ENCODE measurements at regions not wholly inside any gene's neighbourhood (a gene's known extent, or its start where the extent isn't known, plus 50 kb on each side); places are given as distances from the start of the nearest gene placed in this dataset.
"Not testable (repeated sequence)": the region's sequence is repeated elsewhere in the genome, so short reads cannot be mapped to it uniquely, and the experiment has no call there.

GRCh38 chr7:109616551-109617069 is 1046.9 kb downstream of the DNAJB9 start:
- DNase-seq (ENCODE audit: low read depth in 2 of 2) = no peak

- no peak for DNase-seq (ENCODE audit: low read depth in 2 of 2)
Observed at GRCh38 chr7:109622320-109622719, 1052.6 kb downstream of the DNAJB9 start.

- DNase-seq (ENCODE audit: low read depth in 2 of 2) = not testable (repeated sequence)
Observed at GRCh38 chr7:109632890-109633289, 1063.2 kb downstream of the DNAJB9 start.

- DNase-seq (ENCODE audit: low read depth in 2 of 2) = no peak
Observed at GRCh38 chr7:109635374-109635773, 1065.7 kb downstream of the DNAJB9 start.

GRCh38 chr7:109637428-109637990 is 1067.8 kb downstream of the DNAJB9 start:
- no peak for DNase-seq (ENCODE audit: low read depth in 2 of 2)

DNA sequence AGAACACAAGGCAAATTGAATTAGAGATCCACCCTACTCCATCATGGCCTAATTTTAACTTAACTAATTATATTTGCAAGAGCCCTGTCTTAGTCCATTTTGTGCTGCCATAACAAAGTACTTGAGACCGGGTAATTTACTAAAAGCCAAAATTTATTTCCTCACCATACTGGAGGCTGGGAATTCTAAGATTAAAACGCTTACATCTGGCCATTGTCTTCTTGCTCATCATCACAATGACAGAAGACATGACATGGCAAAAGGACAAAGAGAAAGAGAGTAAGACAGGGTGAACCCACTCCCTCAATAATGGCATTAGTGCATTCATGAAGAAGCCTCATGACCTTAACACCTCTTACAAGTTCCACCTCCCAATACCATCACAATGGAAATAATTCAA is 1068.6 kb downstream of the DNAJB9 start:
- DNase-seq (ENCODE audit: low read depth in 2 of 2) = no peak

- DNase-seq (ENCODE audit: low read depth in 2 of 2) = no peak
Observed at GRCh38 chr7:109639561-109639960, 1069.9 kb downstream of the DNAJB9 start.

- DNase-seq (ENCODE audit: low read depth in 2 of 2) = no peak
Observed at GRCh38 chr7:109641445-109641844, 1071.8 kb downstream of the DNAJB9 start.

- DNase-seq (ENCODE audit: low read depth in 2 of 2) = no peak
Observed at GRCh38 chr7:109646124-109646523, 1076.5 kb downstream of the DNAJB9 start.

GRCh38 chr7:109646594-109646993 is 1076.9 kb downstream of the DNAJB9 start:
- DNase-seq (ENCODE audit: low read depth in 2 of 2) = not testable (repeated sequence)

GRCh38 chr7:109647263-109647662 is 1077.6 kb downstream of the DNAJB9 start:
- DNase-seq (ENCODE audit: low read depth in 2 of 2) = not testable (repeated sequence)

DNA sequence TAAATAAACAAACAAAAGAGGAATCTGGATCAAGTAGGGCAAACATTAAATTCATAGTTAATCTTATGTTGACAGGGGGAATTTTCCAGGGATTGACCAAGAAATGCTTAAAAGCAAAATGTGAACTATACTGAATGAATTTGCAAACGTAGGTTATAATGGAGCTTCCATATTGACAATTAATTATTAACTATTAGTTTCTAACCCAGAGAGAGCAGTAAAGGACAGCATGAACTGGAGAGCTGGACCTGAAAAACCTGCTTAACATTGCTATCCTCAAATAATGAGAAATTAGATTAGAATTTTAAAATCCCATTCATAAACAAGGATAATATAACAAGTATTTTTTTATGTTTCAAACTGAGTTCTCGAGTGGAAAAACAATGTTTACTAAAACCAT is 1089.6 kb downstream of the DNAJB9 start:
- no peak for DNase-seq (ENCODE audit: low read depth in 2 of 2)

DNA sequence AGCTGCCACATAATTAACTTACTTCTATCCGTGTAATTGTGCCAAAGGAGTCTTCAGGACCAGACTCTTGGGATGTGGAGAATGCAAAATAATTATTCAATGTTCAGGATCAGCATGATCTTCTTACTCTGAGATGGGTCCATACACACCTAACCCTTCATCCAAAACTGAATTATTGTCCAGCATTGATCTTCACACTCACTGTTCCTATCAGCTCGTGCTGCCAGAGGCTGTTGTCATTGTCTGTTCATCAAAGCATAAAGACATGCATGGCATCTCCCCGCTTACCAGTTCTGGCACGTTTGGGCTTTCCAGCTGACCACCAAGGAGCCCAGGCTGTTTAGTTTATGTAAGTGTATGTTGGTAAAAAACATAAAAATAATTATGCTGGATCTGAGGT is 1090.7 kb downstream of the DNAJB9 start:
- no peak for DNase-seq (ENCODE audit: low read depth in 2 of 2)

DNA sequence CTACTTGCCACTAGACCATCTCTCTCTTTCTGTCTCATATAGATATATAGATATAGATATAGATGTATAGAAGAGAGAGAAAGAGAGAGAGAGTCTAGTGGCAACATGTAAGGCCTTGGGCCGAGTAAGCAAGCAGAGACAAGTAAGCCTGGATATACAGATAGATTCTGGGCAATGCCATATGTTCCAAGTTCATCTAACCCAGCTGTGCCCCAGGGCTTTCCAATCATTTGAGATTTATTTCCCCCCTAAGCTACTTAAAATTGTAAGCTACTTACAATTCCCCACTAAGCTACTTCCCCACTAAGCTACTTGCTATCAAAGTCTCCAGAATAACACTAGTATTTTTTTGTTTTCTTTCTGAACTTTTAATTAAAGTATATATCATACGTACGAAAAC is 1094.1 kb downstream of the DNAJB9 start:
- no peak for DNase-seq (ENCODE audit: low read depth in 2 of 2)

GRCh38 chr7:109687269-109687668 is 1117.6 kb downstream of the DNAJB9 start:
- not testable (repeated sequence) for DNase-seq (ENCODE audit: low read depth in 2 of 2)

DNA sequence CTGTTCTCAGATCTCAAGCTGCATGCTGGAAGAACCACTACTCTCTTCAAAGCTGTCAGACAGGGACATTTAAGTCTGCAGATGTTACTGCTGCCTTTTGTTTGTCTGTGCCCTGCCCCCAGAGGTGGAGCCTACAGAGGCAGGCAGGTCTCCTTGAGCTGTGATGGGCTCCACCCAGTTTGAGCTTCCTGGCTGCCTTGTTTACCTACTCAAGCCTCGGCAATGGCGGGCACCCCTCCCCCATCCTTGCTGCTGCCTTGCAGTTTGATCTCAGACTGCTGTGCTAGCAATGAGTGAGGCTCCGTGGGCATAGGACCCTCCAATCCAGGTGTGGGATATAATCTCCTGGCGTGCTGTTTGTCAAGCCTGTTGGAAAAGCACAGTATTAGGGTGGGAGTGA is 1122.9 kb downstream of the DNAJB9 start:
- not testable (repeated sequence) for DNase-seq (ENCODE audit: low read depth in 2 of 2)

GRCh38 chr7:109694149-109695071 is 1124.7 kb downstream of the DNAJB9 start:
- DNase-seq (ENCODE audit: low read depth in 2 of 2) = no peak

DNA sequence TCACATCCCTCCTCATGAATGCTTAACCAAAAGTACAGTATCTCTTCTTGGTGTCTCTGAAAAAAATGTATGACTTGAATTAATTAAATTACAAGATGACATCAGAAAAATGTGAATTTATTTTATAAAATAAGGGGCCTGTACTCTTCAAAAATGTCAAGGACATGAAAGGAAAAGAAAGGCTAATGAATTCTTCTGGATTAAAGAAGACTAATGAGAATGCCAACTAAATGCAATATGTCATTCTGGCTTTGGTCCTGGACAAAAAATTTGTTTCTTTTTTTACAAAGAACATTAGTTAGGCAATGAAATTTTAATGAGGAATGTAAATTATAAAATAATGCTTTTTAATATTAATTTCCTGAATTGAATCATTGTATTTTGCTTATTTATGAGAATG is 1125.7 kb downstream of the DNAJB9 start:
- DNase-seq (ENCODE audit: low read depth in 2 of 2) = no peak

DNA sequence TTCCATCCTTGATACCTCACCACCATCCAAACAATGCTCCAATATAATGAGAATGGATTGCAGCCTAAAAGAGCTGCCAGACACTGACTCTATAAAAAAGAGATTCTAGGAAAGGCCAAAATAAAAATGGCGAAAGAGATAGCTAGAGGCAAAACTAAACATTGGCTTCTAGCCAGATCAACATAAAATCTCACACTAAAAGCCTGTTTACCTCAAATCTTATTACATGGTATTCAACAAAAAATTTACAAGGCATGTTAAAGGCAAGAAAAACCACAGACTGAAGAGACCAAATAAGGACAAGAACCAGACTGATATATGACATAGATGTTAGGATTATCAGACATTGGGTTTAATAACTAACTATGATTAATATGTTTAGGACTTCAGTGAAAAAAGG is 1127.0 kb downstream of the DNAJB9 start:
- no peak for DNase-seq (ENCODE audit: low read depth in 2 of 2)

DNA sequence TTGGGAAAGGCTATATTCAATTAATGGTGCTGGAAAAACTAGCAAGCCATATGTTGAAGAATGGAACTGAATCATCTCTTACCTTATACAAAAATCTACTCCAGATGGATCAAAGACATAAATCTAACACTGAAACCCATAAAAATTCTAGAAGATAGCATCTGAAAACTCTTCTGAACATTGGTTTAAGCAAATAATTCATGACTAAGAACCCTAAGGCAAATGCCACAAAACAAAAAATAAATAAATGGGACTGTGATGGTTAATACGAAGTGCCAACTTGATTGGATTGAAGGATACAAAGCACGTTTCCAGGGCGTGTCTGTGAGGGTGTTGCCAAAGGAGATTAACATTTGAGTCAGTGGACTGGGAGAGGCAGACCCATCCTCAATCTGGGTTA is 1130.0 kb downstream of the DNAJB9 start:
- DNase-seq (ENCODE audit: low read depth in 2 of 2) = no peak

GRCh38 chr7:109713366-109713765 is 1143.7 kb downstream of the DNAJB9 start:
- no peak for DNase-seq (ENCODE audit: low read depth in 2 of 2)

DNA sequence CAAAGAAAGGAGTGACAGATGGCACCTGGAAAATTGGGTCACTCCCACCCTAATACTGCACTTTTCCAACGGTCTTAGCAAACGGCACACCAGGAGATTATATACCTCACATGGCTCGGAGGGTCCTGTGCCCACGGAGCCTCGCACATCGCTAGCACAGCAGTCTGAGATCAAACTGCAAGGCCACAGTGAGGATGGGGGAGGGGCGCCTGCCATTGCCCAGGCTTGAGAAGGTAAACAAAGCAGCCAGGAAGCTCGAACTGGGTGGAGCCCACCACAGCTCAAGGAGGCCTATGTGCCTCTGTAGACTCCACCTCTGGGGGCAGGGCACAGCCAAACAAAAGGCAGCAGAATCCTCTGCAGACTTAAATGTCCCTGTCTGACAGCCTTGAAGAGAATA is 1149.7 kb downstream of the DNAJB9 start:
- not testable (repeated sequence) for DNase-seq (ENCODE audit: low read depth in 2 of 2)

DNA sequence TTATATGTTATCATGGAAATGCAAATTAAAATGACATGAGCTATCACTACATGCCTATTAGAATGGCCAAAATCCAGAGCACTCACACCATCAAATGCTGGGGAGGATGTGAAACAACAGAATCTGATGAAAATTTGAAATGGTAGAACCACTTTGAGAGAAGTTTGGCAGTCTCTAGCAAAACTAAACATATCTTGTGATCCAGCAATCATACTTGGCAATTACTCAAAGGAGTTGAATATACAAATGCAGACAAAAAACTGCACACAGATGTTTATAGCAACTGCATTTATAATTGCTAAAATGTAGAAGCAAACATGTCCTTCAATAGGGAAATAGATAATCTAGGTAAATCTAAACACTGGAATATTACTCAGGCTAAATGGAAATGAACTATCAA is 1164.9 kb downstream of the DNAJB9 start:
- DNase-seq (ENCODE audit: low read depth in 2 of 2) = no peak

Measured in dermis microvascular lymphatic vessel endothelial cell (primary cell).